ENCODE measurements at regions not wholly inside any gene's neighbourhood (a gene's known extent, or its start where the extent isn't known, plus 50 kb on each side); places are given as distances from the start of the nearest gene placed in this dataset.

- H4K91ac ChIP-seq (ENCODE audit: insufficient read length, low read depth, low read length) = no peak overlapping the region
- H3K79me1 ChIP-seq (ENCODE audit: insufficient read depth, low read depth, low read length, poor library complexity, severe bottlenecking) = no peaks in the 10 kb centered on the region
- H2BK20ac ChIP-seq (ENCODE audit: low read depth, low read length, poor library complexity, severe bottlenecking) = no peak overlapping the region
- TF ChIP-seq CTCF (conservative IDR thresholded peaks at IDR 0.05) = peak; percentile 37; the same call in 2 of the 3 replicates
- no peak overlapping the region for H2AK5ac ChIP-seq (ENCODE audit: insufficient read length, low read length)
- H3K9me3 Mint-ChIP-seq = no peaks in the 10 kb centered on the region
- no peak overlapping the region for H2BK5ac ChIP-seq (ENCODE audit: insufficient read length, low read length)
- H2BK15ac ChIP-seq (ENCODE audit: low read depth, low read length) = no peak overlapping the region
- no peak overlapping the region for H3K27ac ChIP-seq (ENCODE audit: insufficient read length, low read depth, low read length)
- H3K23me2 ChIP-seq (ENCODE audit: insufficient read length, low read depth, low read length, poor library complexity, severe bottlenecking) = no peaks in the 10 kb centered on the region
- H3T11ph ChIP-seq (ENCODE audit: low read length) = no peak overlapping the region
- no peak for DNase-seq
- H3K14ac ChIP-seq (ENCODE audit: insufficient read depth, low read length) = no peak overlapping the region
- H3K56ac ChIP-seq (ENCODE audit: insufficient read length, low read depth, low read length) = no peak overlapping the region
- H2BK12ac ChIP-seq (ENCODE audit: insufficient read length, low read depth, low read length) = no peak overlapping the region
- no peaks in the 10 kb centered on the region for H3K36me3 Mint-ChIP-seq (ENCODE audit: insufficient read depth in 1 of 3, low read depth in 3 of 3)
- H3K27me3 ChIP-seq (ENCODE audit: insufficient read depth, low read length) = no peaks in the 10 kb centered on the region
- H3K27ac Mint-ChIP-seq = no peak overlapping the region
- H3K79me2 ChIP-seq (ENCODE audit: insufficient read depth, low read length) = no peaks in the 10 kb centered on the region
- H4K5ac ChIP-seq (ENCODE audit: insufficient read length, low read depth, low read length) = no peak overlapping the region
- no peak overlapping the region for H3K4ac ChIP-seq (ENCODE audit: low read depth, low read length)
- H3K4me3 Mint-ChIP-seq = no peak overlapping the region
- WGBS (ENCODE audit: extremely low coverage, insufficient read length, low lambda C conversion rate) = no CpG with 5 or more reads among the region's 1 CpG
- no peak overlapping the region for H2AFZ ChIP-seq (ENCODE audit: low read length)
- H3K4me1 Mint-ChIP-seq = no peaks in the 10 kb centered on the region
- H3K4me1 ChIP-seq (ENCODE audit: insufficient read depth, low read length) = no peaks in the 10 kb centered on the region
- H3K9me3 ChIP-seq (ENCODE audit: control insufficient read depth, low read depth, low read length) = no peaks in the 10 kb centered on the region
- H3K18ac ChIP-seq (ENCODE audit: insufficient read length, low read depth, low read length) = no peak overlapping the region
- no peak overlapping the region for H2BK120ac ChIP-seq (ENCODE audit: low read depth, low read length, poor library complexity, severe bottlenecking)
- H3K4me2 ChIP-seq (ENCODE audit: insufficient read depth, insufficient read length, low read length) = no peak overlapping the region
- no peak overlapping the region for H4K8ac ChIP-seq (replicated peaks; ENCODE audit: insufficient read length, low read depth, low read length)
- H3K9ac ChIP-seq (ENCODE audit: extremely low read depth, insufficient read length, low read length) = no peak overlapping the region
- no peak overlapping the region for H3K23ac ChIP-seq (ENCODE audit: insufficient read length, low read depth, low read length)
- H3K27me3 Mint-ChIP-seq (ENCODE audit: low read depth) = peaks cover 11% of the 10 kb centered on the region
- H4K20me1 ChIP-seq (ENCODE audit: control insufficient read depth, insufficient read depth, insufficient read length) = no peaks in the 10 kb centered on the region
Observed at GRCh38 chr11:31915867-31916266, 104.7 kb upstream of the PAX6 start.
